ENCODE measurements at regions not wholly inside any gene's neighbourhood (a gene's known extent, or its start where the extent isn't known, plus 50 kb on each side); places are given as distances from the start of the nearest gene placed in this dataset.
"Not testable (repeated sequence)": the region's sequence is repeated elsewhere in the genome, so short reads cannot be mapped to it uniquely, and the experiment has no call there.

GRCh38 chr1:104266612-104267011, 516.9 kb downstream of the AMY1C start:
- no peak overlapping the region for H3K27ac ChIP-seq
- no peak for DNase-seq (ENCODE audit: low spot score)
- H3K36me3 ChIP-seq (replicated peaks; ENCODE audit: insufficient read depth, low read depth), result no peaks in the 10 kb centered on the region
- H3K27me3 ChIP-seq, result no peaks in the 10 kb centered on the region
- no peaks in the 10 kb centered on the region for H3K79me2 ChIP-seq
- 82% methylated on average over 1 of the region's 1 CpG for WGBS (ENCODE audit: low lambda C conversion rate, missing lambda C conversion rate)
- H2AFZ ChIP-seq, result no peak overlapping the region
- no peaks in the 10 kb centered on the region for H3K4me1 ChIP-seq (ENCODE audit: insufficient read depth)
- TF ChIP-seq EZH2phosphoT487 (IDR thresholded peaks at IDR 0.05; ENCODE audit: low read depth, severe bottlenecking, unreplicated experiment), result no peak
- TF ChIP-seq EZH2 (IDR thresholded peaks at IDR 0.05; ENCODE audit: borderline replicate concordance), result no peak
- no peak for TF ChIP-seq CTCF (IDR thresholded peaks at IDR 0.05; ENCODE audit: poor library complexity)
- no peaks in the 10 kb centered on the region for H4K20me1 ChIP-seq (ENCODE audit: insufficient read depth, poor library complexity, severe bottlenecking)
- H3K9me3 ChIP-seq (ENCODE audit: low read depth), result no peaks in the 10 kb centered on the region
- no peak overlapping the region for H3K4me3 ChIP-seq
- H3K4me2 ChIP-seq, result no peak overlapping the region
- H3K9me2 ChIP-seq (replicated peaks; ENCODE audit: insufficient read depth), result no peaks in the 10 kb centered on the region

GRCh38 chr1:104288322-104288721, 538.6 kb downstream of the AMY1C start:
- H4K20me1 ChIP-seq (ENCODE audit: insufficient read depth, poor library complexity, severe bottlenecking); H3K36me3 ChIP-seq (replicated peaks; ENCODE audit: insufficient read depth, low read depth); H3K27me3 ChIP-seq; H3K4me3 ChIP-seq; H3K79me2 ChIP-seq; DNase-seq (ENCODE audit: low spot score); H3K27ac ChIP-seq; H3K4me2 ChIP-seq; H3K9me2 ChIP-seq (replicated peaks; ENCODE audit: insufficient read depth); H3K4me1 ChIP-seq (ENCODE audit: insufficient read depth); H3K9me3 ChIP-seq (ENCODE audit: low read depth); H2AFZ ChIP-seq: not testable (repeated sequence)
- WGBS (ENCODE audit: low lambda C conversion rate, missing lambda C conversion rate), result 94% methylated on average over 4 of the region's 4 CpGs

GRCh38 chr1:104291156-104291555, 541.5 kb downstream of the AMY1C start:
- no peak overlapping the region for H3K4me2 ChIP-seq
- H3K36me3 ChIP-seq (replicated peaks; ENCODE audit: insufficient read depth, low read depth), result no peaks in the 10 kb centered on the region
- no peaks in the 10 kb centered on the region for H4K20me1 ChIP-seq (ENCODE audit: insufficient read depth, poor library complexity, severe bottlenecking)
- H3K27me3 ChIP-seq, result no peaks in the 10 kb centered on the region
- no peak overlapping the region for H2AFZ ChIP-seq
- 41% methylated on average over 1 of the region's 1 CpG for WGBS (ENCODE audit: low lambda C conversion rate, missing lambda C conversion rate)
- H3K27ac ChIP-seq, result no peak overlapping the region
- no peak overlapping the region for H3K4me3 ChIP-seq
- H3K79me2 ChIP-seq, result no peaks in the 10 kb centered on the region
- TF ChIP-seq EZH2 (IDR thresholded peaks at IDR 0.05; ENCODE audit: borderline replicate concordance), result no peak
- TF ChIP-seq CTCF (IDR thresholded peaks at IDR 0.05; ENCODE audit: poor library complexity), result no peak
- TF ChIP-seq EZH2phosphoT487 (IDR thresholded peaks at IDR 0.05; ENCODE audit: low read depth, severe bottlenecking, unreplicated experiment), result no peak
- DNase-seq (ENCODE audit: low spot score), result no peak
- no peaks in the 10 kb centered on the region for H3K9me2 ChIP-seq (replicated peaks; ENCODE audit: insufficient read depth)
- no peaks in the 10 kb centered on the region for H3K4me1 ChIP-seq (ENCODE audit: insufficient read depth)
- no peaks in the 10 kb centered on the region for H3K9me3 ChIP-seq (ENCODE audit: low read depth)

DNA sequence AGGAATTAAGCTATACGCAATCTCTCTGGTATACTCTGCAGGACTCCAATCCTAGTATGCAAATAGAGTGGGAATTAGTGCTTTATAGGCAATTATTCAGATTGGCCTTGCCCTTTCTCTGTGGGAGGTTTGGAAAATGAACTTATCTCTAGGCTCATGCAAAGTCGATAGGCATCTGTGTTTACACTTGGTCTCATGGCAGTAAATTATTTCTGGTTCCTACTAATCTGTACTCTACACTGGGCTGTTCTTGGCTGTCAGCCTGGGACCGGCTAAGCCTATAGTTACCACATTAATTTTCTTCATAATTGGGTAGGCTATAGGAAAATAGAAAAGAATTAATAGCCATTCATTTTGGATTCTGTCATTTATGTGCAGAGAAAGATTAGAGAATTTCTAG, 544.6 kb downstream of the AMY1C start:
- Histone ChIP-seq H3K27me3 (no peaks in the 10 kb centered on the region), H4K20me1 (ENCODE audit: insufficient read depth, poor library complexity, severe bottlenecking) (no peaks in the 10 kb centered on the region), H3K4me1 (ENCODE audit: insufficient read depth) (no peaks in the 10 kb centered on the region), H3K4me3 (no peak overlapping the region), H2AFZ (no peak overlapping the region), H3K27ac (no peak overlapping the region), H3K4me2 (no peak overlapping the region), H3K36me3 (replicated peaks; ENCODE audit: insufficient read depth, low read depth) (no peaks in the 10 kb centered on the region), H3K9me2 (replicated peaks; ENCODE audit: insufficient read depth) (no peaks in the 10 kb centered on the region), H3K9me3 (ENCODE audit: low read depth) (no peaks in the 10 kb centered on the region), H3K79me2 (no peaks in the 10 kb centered on the region)
- 65% methylated on average over 3 of the region's 3 CpGs for WGBS (ENCODE audit: low lambda C conversion rate, missing lambda C conversion rate)
- no peak for TF ChIP-seq EZH2phosphoT487 (IDR thresholded peaks at IDR 0.05; ENCODE audit: low read depth, severe bottlenecking, unreplicated experiment)
- TF ChIP-seq EZH2 (IDR thresholded peaks at IDR 0.05; ENCODE audit: borderline replicate concordance), result no peak
- no peak for TF ChIP-seq CTCF (IDR thresholded peaks at IDR 0.05; ENCODE audit: poor library complexity)
- DNase-seq (ENCODE audit: low spot score), result no peak
